ENCODE measurements at regions not wholly inside any gene's neighbourhood (a gene's known extent, or its start where the extent isn't known, plus 50 kb on each side); places are given as distances from the start of the nearest gene placed in this dataset.
"Not testable (repeated sequence)": the region's sequence is repeated elsewhere in the genome, so short reads cannot be mapped to it uniquely, and the experiment has no call there.

- H3K4me3 ChIP-seq (ENCODE audit: low read depth, low read length): no peak overlapping the region
- TF ChIP-seq CTCF (IDR thresholded peaks at IDR 0.05; ENCODE audit: low read depth, low read length): no peak
Measured at GRCh38 chr3:158935846-158936245, 134.0 kb downstream of the MFSD1 start.

- no peak overlapping the region for H3K4me3 ChIP-seq (ENCODE audit: low read depth, low read length)
Measured at GRCh38 chr3:158936530-158937113, 134.8 kb downstream of the MFSD1 start.

GRCh38 chr3:158950178-158950901 is 148.5 kb downstream of the MFSD1 start:
- no peak for TF ChIP-seq CTCF (IDR thresholded peaks at IDR 0.05; ENCODE audit: low read depth, low read length)
- H3K4me3 ChIP-seq (ENCODE audit: low read depth, low read length): no peak overlapping the region

More at GRCh38 chr3:158936530-158937113, 134.8 kb downstream of the MFSD1 start:
- no peak for TF ChIP-seq CTCF (IDR thresholded peaks at IDR 0.05; ENCODE audit: low read depth, low read length)

GRCh38 chr3:158953131-158953530 is 151.3 kb downstream of the MFSD1 start:
- H3K4me3 ChIP-seq (ENCODE audit: low read depth, low read length): no peak overlapping the region
- TF ChIP-seq CTCF (IDR thresholded peaks at IDR 0.05; ENCODE audit: low read depth, low read length): no peak

- TF ChIP-seq CTCF (IDR thresholded peaks at IDR 0.05; ENCODE audit: low read depth, low read length): no peak
- no peak overlapping the region for H3K4me3 ChIP-seq (ENCODE audit: low read depth, low read length)
Measured at GRCh38 chr3:158954420-158954819, 152.6 kb downstream of the MFSD1 start.

GRCh38 chr3:158957777-158958176 is 155.9 kb downstream of the MFSD1 start:
- not testable (repeated sequence) for H3K4me3 ChIP-seq (ENCODE audit: low read depth, low read length)

- no peak for TF ChIP-seq CTCF (IDR thresholded peaks at IDR 0.05; ENCODE audit: low read depth, low read length)
- no peak overlapping the region for H3K4me3 ChIP-seq (ENCODE audit: low read depth, low read length)
Measured at GRCh38 chr3:158958873-158959272, 157.0 kb downstream of the MFSD1 start.

Data from WI38 (cell line).